A549 (cell line): ENCODE measurements at regions not wholly inside any gene's neighbourhood (a gene's known extent, or its start where the extent isn't known, plus 50 kb on each side); places are given as distances from the start of the nearest gene placed in this dataset.

Experiments
- ATAC-seq, 2 experiments: fragments of 200-7000 bp in 1 of 2; fragments of >200 bp in 1 of 2; cut with Nextera tagmentation in 1 of 2; cut with Tn5 transposase in 1 of 2; 3 replicates each; pipeline versions ENCODE4 v1.8.0 to v1.9.1; 2018 to 2020; ENCODE audit warnings: mild to moderate bottlenecking in 1 of 2, moderate library complexity in 1 of 2
- CTCF ChIA-PET: fragments of 300-600 bp; sonication (Branson Sonifier 250); formaldehyde crosslinking; extraction: SDS; loops from one replicate; lab custom pipeline; 2021; ENCODE audit warnings: antibody characterized with exemption, inconsistent platforms; lab: Yijun Ruan, JAX
- POLR2A ChIA-PET: fragments of 350-600 bp; formaldehyde crosslinking; extraction: SDS; loops from one replicate; lab custom pipeline; 2021; ENCODE audit warnings: antibody characterized with exemption, inconsistent platforms; lab: Yijun Ruan, JAX
- DNase-seq, 2 experiments: peaks; one replicate each; pipeline versions ENCODE4 v3.0.0 to v3.0.0-alpha.2; 2011 to 2016; ENCODE audit warnings: low read depth in 1 of 2, low spot score in 1 of 2
- FAIRE-seq: peaks from 2 replicates; lab custom pipeline; 2011; peaks lifted over from hg19 to GRCh38; lab: Jason Lieb, UNC
- H3K27ac ChIP-seq, 2 experiments: fragments of >200 bp; sonication (Bioruptor Twin); formaldehyde crosslinking; 3 replicates each; pipeline ENCODE4 v1.5.1; 2016 to 2017
- H3K4me1 ChIP-seq: fragments of >200 bp; sonication (Bioruptor Twin); formaldehyde crosslinking; 3 replicates; pipeline ENCODE4 v1.6.1; 2016
- H3K4me2 ChIP-seq: fragments of >200 bp; sonication (Bioruptor Twin); formaldehyde crosslinking; 3 replicates; pipeline ENCODE4 v1.6.1; 2016
- H3K4me3 ChIP-seq: fragments of >200 bp; sonication (Bioruptor Twin); formaldehyde crosslinking; 3 replicates; pipeline ENCODE4 v1.5.1; 2016
- H3K9me3 ChIP-seq: fragments of >200 bp; sonication (Bioruptor Twin); formaldehyde crosslinking; 3 replicates; pipeline ENCODE4 v1.6.1; 2016
- ATOH8 ChIP-seq: fragments of 250-450 bp; sonication (Bioruptor Pico); IDR thresholded peaks from 2 replicates; pipeline ENCODE4 v1.5.0; 2020; ENCODE audit warnings: low read depth, mild to moderate bottlenecking, moderate library complexity
- CBX2 ChIP-seq: fragments of 200-600 bp; sonication (generic); IDR thresholded peaks from 2 replicates; pipeline ENCODE4 v1.6.1; 2016; ENCODE audit warnings: low read depth, mild to moderate bottlenecking, borderline replicate concordance
- CBX8 ChIP-seq: fragments of 200-600 bp; sonication (generic); IDR thresholded peaks from 2 replicates; pipeline ENCODE4 v1.6.1; 2016
- CHD2 ChIP-seq: fragments of 150-350 bp; IDR thresholded peaks from 2 replicates; pipeline ENCODE4 v1.6.1; 2014; ENCODE audit warnings: low read length; ENCODE audit not compliant: partially characterized antibody
- E2F6 ChIP-seq: IDR thresholded peaks from 2 replicates; pipeline ENCODE4 v1.6.1; 2012; ENCODE audit warnings: low read depth, borderline replicate concordance
- ELK1 ChIP-seq: fragments of 150-350 bp; IDR thresholded peaks from 2 replicates; pipeline ENCODE4 v1.6.1; 2014; ENCODE audit warnings: low read depth, mild to moderate bottlenecking, low read length
- ESRRA ChIP-seq: fragments of 150-350 bp; IDR thresholded peaks from 2 replicates; pipeline ENCODE4 v1.6.1; 2014; ENCODE audit warnings: mild to moderate bottlenecking, low read length, borderline replicate concordance
- FOSB ChIP-seq: fragments of 250-450 bp; sonication (Bioruptor Pico); IDR thresholded peaks from 2 replicates; pipeline ENCODE4 v1.5.0; 2020; ENCODE audit warnings: mild to moderate bottlenecking, moderate library complexity
- FOXS1 ChIP-seq: fragments of 250-450 bp; sonication (Bioruptor Pico); IDR thresholded peaks from 2 replicates; pipeline ENCODE4 v1.5.0; 2020; ENCODE audit warnings: mild to moderate bottlenecking, moderate library complexity
- GATA3 ChIP-seq: IDR thresholded peaks from 2 replicates; pipeline ENCODE4 v1.6.1; 2012; ENCODE audit warnings: borderline replicate concordance
- HDAC2 ChIP-seq: fragments of 200-600 bp; sonication (generic); IDR thresholded peaks from 2 replicates; pipeline ENCODE4 v1.6.1; 2016
- HEYL ChIP-seq: fragments of 250-450 bp; sonication (Bioruptor Pico); IDR thresholded peaks from 2 replicates; pipeline ENCODE4 v1.8.0; 2021; ENCODE audit warnings: mild to moderate bottlenecking, moderate library complexity
- HOXB13 ChIP-seq: fragments of 250-450 bp; sonication (Bioruptor Pico); IDR thresholded peaks from 2 replicates; pipeline ENCODE4 v1.5.0; 2020; ENCODE audit warnings: low read depth, mild to moderate bottlenecking, moderate library complexity
- HOXB5 ChIP-seq: fragments of 250-450 bp; sonication (Bioruptor Pico); IDR thresholded peaks from 2 replicates; pipeline ENCODE4 v1.5.0; 2020; ENCODE audit warnings: mild to moderate bottlenecking, moderate library complexity
- KDM5A ChIP-seq: fragments of 200-600 bp; sonication (generic); IDR thresholded peaks from 2 replicates; pipeline ENCODE4 v1.6.1; 2016; ENCODE audit warnings: antibody characterized with exemption, mild to moderate bottlenecking
- MAFK ChIP-seq: fragments of 450-650 bp; IDR thresholded peaks from 2 replicates; pipeline ENCODE4 v1.6.1; 2014; ENCODE audit not compliant: partially characterized antibody
- MYC ChIP-seq: IDR thresholded peaks from 2 replicates; pipeline ENCODE4 v1.6.1; 2012; ENCODE audit warnings: mild to moderate bottlenecking, inconsistent platforms, low read length, improper control_type of control experiment, borderline replicate concordance
- NR3C1 ChIP-seq: fragments of >200 bp; sonication (Bioruptor Twin); formaldehyde crosslinking; IDR thresholded peaks from 3 replicates; pipeline ENCODE4 v1.6.1; 2017
- POLR2A ChIP-seq: IDR thresholded peaks from 2 replicates; pipeline ENCODE4 v1.6.1; 2012; ENCODE audit warnings: mild to moderate bottlenecking, low read length
- POLR2AphosphoS2 ChIP-seq: conservative IDR thresholded peaks from 2 replicates; pipeline ENCODE4 v1.6.1; 2012; ENCODE audit warnings: low read length, improper control_type of control experiment, inconsistent platforms
- RCOR1 ChIP-seq: fragments of 150-350 bp; IDR thresholded peaks from 2 replicates; pipeline ENCODE4 v1.6.1; 2014; ENCODE audit warnings: antibody characterized with exemption, low read length, low read depth
- RNF2 ChIP-seq: fragments of 200-600 bp; sonication (generic); IDR thresholded peaks from 2 replicates; pipeline ENCODE4 v1.6.1; 2016; ENCODE audit warnings: low read depth, mild to moderate bottlenecking, antibody characterized with exemption, moderate library complexity, borderline replicate concordance
- SMC3 ChIP-seq: fragments of >200 bp; sonication (Bioruptor Twin); formaldehyde crosslinking; IDR thresholded peaks from 3 replicates; pipeline ENCODE4 v1.6.1; 2018; ENCODE audit warnings: inconsistent platforms
- SREBF2 ChIP-seq: fragments of 450-650 bp; IDR thresholded peaks from 2 replicates; pipeline ENCODE4 v1.6.1; 2014; ENCODE audit warnings: mild to moderate bottlenecking, moderate library complexity
- ZNF302 ChIP-seq: fragments of 250-450 bp; sonication (Bioruptor Pico); IDR thresholded peaks from 2 replicates; pipeline ENCODE4 v1.9.0; 2021; ENCODE audit warnings: inconsistent platforms, mild to moderate bottlenecking, moderate library complexity
- ZSCAN20 ChIP-seq: fragments of 250-450 bp; sonication (Bioruptor Pico); IDR thresholded peaks from 2 replicates; pipeline ENCODE4 v1.8.0; 2022; ENCODE audit warnings: mild to moderate bottlenecking, moderate library complexity
- WGBS: methylation state at CpG from one replicate; pipeline ENCODE4 v1.1.6; 2017; ENCODE audit errors: missing lambda C conversion rate; 5-methylcytosine and 5-hydroxymethylcytosine counted together

- Histone ChIP-seq H3K4me2 (no peak overlapping the region), H3K27ac (no peak overlapping the region), H3K4me3 (no peak overlapping the region), H3K9me3 (peaks cover 17% of the 10 kb centered on the region; the same call in 2 of the 3 replicates), H3K4me1 (no peaks in the 10 kb centered on the region)
- no peak for ATAC-seq
- DNase-seq: no peak
- POLR2A ChIA-PET: no interaction called here
- no peak for FAIRE-seq
- WGBS: 43% methylated on average over 5 of the region's 5 CpGs
- CTCF ChIA-PET: no interaction called here
- TF ChIP-seq FOXS1 (no peak), HOXB13 (CRISPR knock-in tag) (no peak), E2F6 (no peak), GATA3 (no peak), NR3C1 (no peak), MYC (no peak), CBX2 (no peak), KDM5A (no peak), MAFK (no peak), HEYL (CRISPR knock-in tag) (no peak), HDAC2 (no peak), ZSCAN20 (no peak), HOXB5 (no peak), ZNF302 (no peak)
Observed at GRCh38 chr7:34552502-34552901, 105.5 kb upstream of the NPSR1 start.

DNA sequence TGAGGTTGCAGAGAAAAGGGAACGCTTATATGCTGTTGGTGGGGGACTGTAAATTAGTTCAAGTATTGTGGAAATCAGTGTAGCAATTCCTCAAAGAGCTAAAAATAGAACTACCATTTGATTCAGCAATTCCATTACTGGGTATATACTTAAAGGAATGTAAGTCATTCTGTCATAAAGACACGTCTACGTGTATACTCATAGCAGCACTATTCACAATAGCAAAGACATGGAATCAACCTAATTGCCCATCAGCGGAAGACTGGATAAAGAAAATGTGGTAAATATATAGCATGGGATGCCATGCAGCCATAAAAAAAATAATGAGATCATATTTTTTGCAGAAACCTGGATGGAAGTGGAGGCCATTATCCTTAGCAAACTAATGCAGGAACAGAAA lies 100.0 kb upstream of the NPSR1 start:
- no peaks in the 10 kb centered on the region for H3K4me1 ChIP-seq
- WGBS: 70% methylated on average over 4 of the region's 4 CpGs
- ATAC-seq (no peak), FAIRE-seq (no peak), DNase-seq (no peak)
- no peak overlapping the region for H3K4me2 ChIP-seq
- TF ChIP-seq RNF2 (no peak), ESRRA (no peak), RCOR1 (no peak), SMC3 (no peak), POLR2AphosphoS2 (no peak), GATA3 (no peak), CBX2 (no peak), SREBF2 (no peak), MAFK (no peak), POLR2A (no peak), CBX8 (no peak), ATOH8 (CRISPR knock-in tag) (no peak), ELK1 (no peak), CHD2 (no peak), MYC (no peak), FOSB (no peak), HDAC2 (no peak)
- no peak overlapping the region for H3K27ac ChIP-seq
- CTCF ChIA-PET: interaction anchor here (1.0 kb wide), 1 partner anchor 625 kb away, joined by 3 read pairs; no protein-coding TSS in a partner anchor
- H3K4me3 ChIP-seq: no peak overlapping the region
- H3K9me3 ChIP-seq: peaks cover 17% of the 10 kb centered on the region; the same call in 1 of the 3 replicates
- POLR2A ChIA-PET: no interaction called here
